Activated CD8-positive, alpha-beta memory T cell treated with anti-CD3 and anti-CD28 coated beads for 1 hour (primary cell): ENCODE measurements at regions not wholly inside any gene's neighbourhood (a gene's known extent, or its start where the extent isn't known, plus 50 kb on each side); places are given as distances from the start of the nearest gene placed in this dataset.

Experiments
- DNase-seq, 2 donors: peaks; one replicate each; pipeline ENCODE4 v3.0.0-alpha.2; 2020; ENCODE audit warnings: low read depth in 1 of 2; ENCODE audit errors: extremely low read depth in 1 of 2

DNA sequence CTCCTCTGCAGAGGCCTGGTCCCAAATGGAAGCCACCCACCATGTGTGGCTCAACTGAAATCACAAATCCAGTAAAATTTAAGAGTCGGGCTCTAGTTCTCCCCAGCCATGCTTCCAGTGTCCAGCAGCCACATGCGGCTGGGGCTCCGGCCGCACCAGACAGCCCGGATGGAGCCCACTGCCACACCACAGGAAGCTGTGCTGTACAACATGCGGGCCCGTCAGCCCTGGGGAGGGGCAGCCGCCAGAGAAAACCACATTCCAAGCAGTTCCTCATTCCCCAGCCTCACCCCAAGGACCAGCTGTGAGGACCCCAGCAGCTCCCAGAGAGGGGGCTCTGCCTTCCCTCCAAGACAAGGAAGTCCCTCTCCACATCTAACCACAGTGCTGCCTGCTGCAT lies 135.0 kb downstream of the NCOR2 start:
- no peak for DNase-seq

DNA sequence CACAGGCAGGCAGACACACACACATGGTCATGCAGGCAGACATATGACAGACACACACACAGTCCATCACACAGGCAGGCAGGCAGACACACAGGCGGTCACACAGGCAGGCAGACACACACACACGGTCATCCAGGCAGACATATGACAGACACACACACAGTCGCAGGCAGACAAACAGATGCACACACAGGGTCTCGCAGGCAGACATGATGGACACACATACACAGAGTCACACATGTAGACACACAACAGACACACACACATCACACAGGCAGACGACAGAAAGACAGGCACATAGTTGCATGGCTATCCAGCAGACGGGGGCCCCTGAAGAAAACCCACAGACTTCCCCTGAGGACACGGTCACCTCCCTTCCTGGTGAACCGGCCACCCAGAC lies 135.4 kb downstream of the NCOR2 start:
- DNase-seq: no peak

DNA sequence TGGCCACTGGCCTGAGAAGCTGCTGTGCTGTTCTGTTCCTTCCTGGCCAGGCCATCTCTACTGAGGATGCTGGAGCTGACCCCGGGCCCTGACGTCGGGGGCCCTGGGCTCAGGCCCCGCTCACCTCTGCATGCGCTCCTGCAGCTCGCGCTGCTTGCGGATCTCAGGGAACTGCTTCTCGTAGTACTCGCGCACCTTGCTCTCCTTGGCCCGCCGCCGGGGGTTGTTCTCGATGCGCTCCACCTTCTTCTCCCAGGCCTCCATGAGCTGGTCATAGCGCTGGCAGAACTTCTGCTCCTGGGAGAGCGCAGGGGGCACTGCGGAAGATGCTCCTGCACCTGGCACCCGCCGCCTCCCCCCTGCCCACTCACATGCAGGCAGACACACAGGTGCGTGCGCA lies 135.6 kb downstream of the RFLNA start:
- DNase-seq: no peak

DNA sequence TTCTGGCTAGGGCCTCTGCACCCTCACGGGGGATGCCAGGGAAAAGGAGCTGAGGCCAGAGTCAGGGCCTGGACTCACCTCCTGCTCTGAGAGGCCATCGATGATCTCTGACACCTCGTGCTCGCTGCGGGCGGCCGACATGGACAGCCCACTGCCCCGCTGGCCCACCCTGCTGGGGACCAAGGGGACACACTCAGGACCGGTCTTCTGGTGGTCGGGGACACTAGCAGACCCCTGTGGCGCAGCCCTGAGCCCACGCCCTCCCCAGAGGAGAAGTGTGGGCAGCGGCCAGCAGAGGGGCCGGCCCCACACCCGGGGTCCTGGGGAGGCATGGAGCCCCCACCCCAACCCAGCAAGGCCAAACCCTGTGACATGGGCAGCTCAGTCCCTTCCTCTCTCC lies 134.6 kb downstream of the RFLNA start:
- no peak for DNase-seq

DNA sequence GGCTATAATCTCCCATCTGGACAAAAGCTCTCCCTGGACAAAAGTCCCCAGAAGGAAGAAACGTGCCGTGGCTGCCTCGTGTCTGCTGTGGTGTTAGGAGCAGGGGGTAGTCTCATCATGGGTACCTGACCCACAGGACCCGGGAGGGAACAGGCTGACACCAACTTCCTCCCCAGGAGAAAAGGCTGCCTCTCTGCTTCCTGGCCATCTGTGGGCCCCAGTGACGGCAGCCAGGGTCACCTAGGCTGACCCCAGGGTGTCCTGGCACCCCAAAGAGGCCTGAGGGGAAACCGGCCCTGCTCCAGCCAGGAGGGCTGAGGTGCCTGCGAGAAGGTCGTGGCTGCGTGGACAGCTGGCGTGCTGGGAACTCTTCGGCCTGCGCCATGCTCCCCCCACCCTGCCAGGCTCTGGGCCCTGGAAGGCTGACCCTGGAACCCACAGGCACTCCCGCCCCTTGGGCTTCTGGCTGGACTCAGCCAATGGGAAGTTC lies 133.9 kb downstream of the RFLNA start:
- DNase-seq: no peak

DNA sequence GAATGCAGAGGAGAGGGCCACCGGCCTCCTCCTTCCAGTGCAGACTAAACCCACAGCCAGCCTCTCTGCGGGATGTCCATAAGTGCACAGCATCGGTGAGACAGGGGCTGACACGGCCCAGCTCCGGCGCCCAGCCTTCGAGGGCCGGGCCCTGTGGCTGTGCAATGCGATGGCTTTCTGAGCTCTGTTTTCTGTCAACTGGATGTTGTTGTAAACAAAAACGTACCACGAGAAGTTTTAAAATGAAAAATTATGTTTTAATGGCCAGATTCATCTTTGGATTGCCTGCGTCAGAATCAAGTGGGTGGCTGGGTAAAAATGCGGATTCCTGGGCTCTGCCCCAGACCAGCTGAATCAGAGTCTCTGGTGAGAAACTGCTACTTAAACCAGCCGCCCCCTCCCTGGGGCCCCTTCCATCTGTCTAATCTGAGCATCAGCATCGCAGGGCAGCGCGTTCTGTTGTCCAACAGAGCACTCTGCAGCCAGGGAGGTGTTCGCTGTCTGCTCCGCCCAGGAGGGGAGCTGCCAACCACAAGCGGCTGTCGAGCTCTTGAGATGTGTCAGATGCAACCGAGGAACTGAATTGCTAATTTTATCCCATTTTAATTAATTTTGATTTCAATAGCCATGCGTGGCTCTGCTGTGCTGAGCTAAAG lies 133.4 kb downstream of the RFLNA start:
- DNase-seq: no peak

DNA sequence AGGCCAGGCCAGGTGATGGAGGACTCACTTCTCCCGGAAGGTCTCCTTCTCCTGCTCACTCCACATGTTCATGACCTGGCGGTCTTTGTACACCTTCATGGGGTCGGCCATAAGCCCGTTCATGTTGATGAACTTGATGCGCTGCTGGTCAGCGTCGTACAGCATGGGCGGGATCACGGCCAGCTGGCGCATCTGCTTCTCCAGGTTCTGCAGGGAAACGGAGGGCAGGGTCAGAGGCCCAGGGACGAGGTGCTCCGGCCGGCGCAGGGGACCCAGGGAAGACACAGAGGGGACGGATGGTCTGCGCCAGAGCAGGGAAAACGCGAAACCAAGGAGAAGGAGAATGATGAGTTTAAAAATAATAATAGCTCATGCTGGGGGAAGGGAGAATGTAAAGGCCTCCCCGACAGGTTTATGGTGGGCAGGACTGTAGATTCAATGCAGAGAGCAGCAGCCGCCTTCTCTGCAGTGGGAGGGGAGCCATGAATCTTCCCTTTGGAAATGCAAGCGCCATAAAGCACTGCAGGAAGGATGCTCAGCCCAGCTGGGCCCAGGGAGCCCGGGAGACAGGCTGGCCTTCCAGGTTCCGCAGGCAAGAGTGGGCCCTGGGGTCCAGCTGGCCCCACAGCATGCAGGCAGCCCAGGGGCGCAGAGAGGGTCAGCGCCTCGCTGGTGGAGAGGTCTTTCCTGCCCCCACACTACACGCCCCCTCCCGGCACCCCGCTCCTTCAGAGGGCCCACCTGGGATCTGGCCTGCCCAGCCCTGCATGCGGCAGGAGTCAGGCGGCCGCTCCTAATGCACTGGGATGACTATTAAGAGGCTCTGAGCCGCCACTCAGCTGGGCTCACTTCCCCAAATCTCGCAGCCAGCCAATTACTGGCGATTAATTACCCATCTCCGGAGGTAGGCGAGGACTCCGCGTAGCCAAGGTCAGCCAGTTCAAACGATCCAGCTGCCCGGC lies 132.0 kb downstream of the RFLNA start:
- no peak for DNase-seq

DNA sequence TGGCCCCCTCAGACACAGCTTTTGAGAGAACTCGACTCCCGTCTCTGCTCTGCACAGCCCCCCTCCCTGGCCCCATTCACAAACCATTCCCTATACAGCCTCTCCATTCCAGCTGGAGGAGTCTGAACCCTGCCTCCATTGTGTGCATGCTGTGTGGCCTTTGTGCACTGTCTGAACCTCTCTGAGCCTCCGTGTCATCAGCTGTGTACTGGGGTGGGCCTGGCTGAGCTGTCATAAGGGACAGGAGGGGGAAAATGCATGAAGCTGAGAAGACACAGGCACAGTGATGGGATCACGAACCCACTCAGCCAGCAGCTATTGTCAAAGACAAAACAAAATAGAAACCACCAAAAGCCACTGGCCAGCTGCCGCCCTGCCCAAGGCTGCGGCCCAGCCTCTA lies 130.8 kb downstream of the RFLNA start:
- DNase-seq: no peak

DNA sequence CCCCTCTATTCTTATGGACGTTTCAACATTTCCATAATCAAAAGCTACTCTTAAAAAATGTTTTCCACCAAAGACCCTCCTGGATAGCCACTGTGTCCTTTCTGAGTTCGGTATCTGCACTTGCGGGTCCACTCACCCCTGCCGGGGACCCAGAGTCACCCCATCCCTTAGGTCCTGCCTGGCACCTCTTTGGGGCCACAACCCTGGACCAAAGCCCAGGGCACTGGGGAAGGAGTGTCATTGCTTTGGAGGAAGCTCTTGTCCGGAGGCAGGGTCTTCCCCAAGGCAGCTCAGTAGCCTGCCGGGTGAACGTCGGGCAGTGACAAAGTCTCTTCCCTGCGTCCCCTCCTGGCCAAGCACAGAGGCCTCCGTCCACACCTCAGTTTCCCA lies 129.6 kb downstream of the RFLNA start:
- DNase-seq: no peak

DNA sequence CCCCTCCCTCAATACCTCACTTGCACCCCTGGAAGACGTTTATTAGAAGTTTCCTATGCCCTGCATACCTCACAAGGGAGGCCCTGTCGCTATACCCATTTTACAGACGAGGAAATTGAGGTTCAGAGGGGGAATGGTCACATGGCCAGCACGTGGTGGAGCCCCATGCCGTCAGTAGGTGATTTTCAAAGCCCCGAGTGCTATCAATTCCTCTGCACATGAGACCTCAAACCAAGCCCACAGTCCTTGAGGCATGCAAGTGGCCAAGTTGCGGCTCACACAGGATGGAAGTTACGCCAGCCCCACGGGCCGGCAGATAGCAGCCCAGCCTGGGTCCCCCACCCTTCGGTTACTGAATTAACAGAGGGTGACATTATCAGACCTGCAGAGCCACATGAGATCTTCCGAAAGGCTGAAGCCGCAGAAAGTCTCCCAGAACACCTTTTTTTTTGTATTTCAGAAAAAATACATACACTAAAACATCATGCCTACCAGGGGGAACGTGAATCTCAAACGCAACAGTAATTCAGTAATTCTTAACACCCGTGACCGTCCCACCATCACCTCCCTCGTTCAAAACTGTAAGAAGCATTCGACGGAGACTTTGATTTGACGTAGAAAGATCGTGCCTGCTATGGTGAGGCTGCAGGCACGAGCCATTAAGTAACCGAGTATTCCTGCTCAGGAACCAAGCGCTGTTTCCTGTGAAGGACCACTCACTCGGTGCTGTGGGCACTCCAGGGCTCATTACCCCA lies 129.0 kb downstream of the RFLNA start:
- DNase-seq: peak in 1 of 2 donors; percentile 9

DNA sequence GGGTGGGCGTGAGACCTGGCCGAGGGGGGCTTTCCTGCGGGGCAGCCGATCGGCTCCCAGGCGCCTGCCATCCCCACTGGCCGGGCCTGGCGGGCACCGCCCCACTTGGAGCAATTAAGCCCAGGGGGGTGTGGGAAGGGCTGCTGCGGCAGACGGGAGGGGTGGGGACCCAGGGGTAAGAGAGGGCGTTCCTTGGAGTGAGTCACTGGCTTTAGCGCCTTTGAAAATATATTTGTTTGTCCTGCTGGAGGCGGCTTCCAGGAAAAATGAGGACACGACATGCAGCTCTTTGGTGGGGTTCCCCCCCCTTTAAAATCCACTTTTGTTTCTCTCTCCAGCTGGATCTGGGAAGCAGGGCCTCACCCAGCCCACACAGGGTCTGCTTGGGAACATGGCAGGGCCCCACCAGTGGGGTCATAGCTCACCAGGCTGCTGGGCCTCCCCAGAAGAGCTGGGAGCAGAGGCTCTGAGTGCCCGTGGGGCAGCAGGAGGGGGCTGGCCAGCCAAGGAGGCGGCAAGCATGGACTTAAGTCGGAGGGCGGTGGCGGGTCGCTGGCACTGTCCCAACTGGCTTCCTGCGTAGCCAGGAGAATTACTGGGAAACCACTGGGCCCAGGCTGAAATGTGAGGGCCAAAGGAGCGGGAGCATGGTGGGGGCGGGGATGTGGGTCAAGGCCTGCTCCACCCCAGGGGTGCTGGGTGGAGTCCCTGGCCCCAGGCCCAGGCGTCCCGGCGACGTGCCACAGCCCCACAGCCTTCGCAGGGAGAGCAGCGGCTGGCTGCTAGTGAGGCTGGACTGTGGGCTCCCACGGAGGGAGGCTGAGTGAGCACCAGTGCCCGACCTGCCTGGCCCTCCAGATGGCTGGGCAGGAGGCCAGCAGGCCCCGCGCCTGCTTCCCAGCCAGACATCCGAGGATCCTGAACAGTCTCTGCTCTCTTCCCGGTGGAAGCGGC lies 128.0 kb downstream of the RFLNA start:
- no peak for DNase-seq

DNA sequence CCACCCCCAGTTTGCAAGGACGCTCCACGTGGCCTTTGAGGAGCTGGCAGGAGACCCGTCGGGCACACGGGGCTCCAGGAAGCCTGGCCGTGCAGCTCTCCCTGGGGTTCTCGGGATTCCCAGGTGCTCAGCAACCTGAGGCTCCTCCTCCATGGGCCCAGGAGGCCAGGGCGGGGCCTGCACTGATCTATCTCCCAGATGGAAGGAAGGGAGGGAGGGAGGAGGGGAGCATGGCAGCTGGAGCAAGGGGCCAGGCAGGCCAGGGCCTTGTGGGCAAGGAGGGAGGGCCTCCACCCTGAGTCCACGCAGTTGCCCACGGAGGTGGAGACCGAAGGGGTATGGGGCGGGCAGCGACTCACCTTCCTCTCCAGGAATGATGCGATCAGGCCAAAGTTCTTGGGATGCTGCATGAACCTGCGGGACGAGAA lies 127.3 kb downstream of the RFLNA start:
- no peak for DNase-seq

DNA sequence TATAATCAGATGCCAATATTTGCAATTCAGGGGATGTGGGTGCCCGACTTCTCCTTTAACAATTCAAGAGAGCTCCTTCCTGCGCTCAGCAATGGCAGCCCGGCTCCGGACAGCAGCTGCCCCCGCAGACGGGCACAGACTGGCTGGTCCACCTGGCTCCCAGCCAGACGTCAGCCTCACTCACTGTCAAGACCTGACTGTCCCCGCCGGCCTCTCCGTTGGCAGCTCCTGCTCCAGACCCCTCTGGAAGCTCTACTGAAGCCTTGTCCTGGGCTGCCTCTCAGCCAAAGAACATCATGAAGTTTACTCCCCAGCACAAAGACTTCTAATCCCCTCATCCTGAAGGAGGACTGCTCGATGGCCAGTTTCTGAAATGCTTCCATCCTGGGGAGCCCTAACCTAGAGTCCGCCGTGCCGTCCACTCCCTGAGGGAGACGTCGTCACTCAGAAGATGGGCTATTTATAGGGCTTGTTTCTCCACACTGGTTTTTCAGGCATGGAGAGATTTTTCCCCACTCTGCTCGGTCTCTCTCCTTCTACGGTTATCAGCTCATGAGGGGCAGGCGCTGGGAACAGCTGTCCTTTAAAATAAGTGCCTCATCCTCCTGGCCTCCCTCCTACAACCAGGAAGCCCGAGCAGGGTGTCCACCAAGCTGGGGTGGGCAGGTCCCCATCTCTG lies 126.2 kb downstream of the RFLNA start:
- DNase-seq: no peak

DNA sequence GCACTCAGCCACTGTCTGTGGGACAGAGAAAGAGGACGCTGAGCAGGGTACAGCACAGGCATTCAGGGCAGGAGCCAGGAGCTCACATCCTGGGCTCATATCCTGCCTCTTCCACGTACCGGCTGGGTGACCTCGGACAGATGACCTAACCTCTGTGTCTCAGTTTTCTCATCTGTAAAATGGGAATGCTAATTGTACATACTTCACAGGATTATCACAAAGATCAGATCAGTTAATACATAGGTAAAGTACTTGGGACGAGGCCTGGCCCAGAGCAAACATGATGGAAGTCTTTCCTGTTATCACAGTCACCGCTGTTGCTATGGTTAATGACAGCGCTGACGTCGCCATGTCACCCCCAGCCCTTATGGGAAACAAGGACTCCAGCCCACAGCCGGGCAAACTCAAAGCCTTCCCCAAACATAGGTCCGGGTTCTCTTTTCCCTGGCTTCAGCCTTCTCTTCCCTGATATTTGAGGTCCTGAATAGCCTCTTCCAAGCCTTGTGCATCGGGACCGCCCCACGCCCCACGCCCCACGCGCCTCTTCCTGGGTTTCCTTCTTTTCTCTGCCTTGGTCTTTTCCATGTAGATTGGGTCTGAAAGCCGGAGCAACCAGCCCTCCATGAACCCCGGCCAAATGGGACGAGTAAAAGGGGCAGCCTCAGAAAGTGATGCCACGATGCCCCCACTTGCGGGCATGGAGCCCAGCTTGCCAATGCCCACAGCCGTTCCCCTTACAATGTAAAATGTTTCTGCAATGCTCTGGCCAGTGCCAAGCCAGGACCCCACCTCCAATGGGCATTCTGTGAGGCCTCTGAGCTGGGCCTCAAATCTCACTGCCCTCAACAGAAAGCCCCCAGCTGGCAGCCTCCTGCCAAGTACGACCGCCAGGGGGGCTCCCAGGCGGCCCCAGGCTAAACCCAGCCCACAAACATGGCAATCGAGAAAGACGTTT lies 125.4 kb downstream of the RFLNA start:
- no peak for DNase-seq

DNA sequence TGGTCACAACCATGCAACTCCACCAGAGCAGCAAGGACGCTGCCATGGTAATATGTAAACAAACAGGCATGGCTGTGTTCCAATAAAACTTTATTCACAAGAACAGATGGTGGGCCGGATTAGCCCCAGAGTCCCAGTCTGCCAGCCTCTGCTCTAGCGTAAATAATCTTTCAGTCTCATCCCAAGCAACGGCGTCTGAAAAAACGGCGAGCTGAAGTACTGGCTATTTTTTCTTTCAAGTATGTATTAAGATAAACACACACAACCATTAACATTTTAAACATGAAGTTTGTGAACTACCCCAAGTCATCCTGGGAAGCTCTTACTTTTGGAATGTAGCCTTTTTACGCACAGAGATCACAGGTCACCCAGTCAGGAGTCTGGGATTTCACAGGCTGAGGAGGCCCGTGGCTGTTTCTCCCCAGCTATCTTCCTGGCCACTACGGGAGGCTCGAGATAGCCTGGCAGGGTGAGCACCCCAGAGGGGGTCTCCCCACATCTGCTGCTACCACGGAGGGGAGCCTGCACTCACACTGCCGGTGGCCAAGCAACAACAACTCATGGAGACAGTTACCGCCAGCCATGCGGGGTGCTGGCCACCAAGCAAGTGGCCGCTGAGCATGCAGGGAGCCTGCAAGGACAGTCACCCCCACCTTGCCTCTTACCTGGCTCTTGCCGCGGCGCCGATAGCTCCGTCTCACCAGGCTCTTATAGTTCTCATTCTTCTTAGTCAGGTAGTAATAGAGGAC lies 124.6 kb downstream of the RFLNA start:
- no peak for DNase-seq

DNA sequence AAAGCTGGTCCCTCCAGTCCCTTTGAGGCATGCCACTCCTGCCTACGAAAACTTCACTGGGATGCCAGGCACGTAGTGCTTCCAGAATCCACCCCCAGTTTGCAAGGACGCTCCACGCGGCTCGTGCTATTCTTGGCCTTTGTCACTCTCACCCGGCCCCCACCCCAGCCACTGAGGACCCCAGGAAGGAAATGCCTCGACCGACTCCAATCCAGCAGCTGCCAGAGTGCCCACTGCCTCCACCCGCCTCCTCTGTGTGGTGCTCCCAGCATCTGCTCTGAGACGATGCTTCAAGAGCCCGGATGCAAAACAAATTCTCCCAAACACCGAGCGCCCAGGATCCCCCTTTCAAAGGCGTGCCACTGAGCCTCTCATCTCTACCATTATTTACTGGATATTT lies 123.9 kb downstream of the RFLNA start:
- no peak for DNase-seq

DNA sequence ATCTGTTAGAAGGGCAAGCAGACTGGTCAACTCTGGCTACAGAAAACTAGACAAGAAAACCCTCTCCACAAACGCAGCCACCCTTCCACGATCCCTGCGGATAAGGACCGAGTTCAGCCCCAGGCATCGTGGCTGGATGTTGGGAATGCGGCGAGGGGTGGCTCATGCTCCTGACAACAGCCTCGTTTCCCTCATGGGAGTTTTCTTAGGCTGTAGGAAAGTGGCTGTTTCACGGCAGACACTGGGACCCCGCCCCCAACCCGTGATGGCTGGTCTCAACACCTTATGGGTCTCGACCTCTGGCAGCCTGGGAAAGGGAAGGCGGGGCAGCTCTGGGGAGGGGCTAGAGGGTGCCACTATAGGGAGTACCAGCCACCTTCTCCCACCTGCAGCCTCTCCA lies 123.3 kb downstream of the RFLNA start:
- DNase-seq: no peak
